CD4-positive, alpha-beta T cell treated with Interleukin-12 subunit alpha and Interleukin-12 subunit beta, for 1 hour (primary cell): ENCODE measurements at regions not wholly inside any gene's neighbourhood (a gene's known extent, or its start where the extent isn't known, plus 50 kb on each side); places are given as distances from the start of the nearest gene placed in this dataset.

ENCODE experiments used
- DNase-seq: peaks from one replicate; pipeline ENCODE4 v3.0.0-alpha.2; 2020

GRCh38 chr20:17856837-17857605 is 111.6 kb downstream of the SNX5 start:
- DNase-seq: no peak

- DNase-seq: no peak
These were observed 112.5 kb downstream of the SNX5 start for GRCh38 chr20:17856024-17856564.

GRCh38 chr20:17854307-17854903 is 114.2 kb downstream of the SNX5 start:
- DNase-seq: no peak

GRCh38 chr20:17852323-17852722 is 116.3 kb downstream of the SNX5 start:
- no peak for DNase-seq

GRCh38 chr20:17850684-17851026 is 117.9 kb downstream of the SNX5 start:
- no peak for DNase-seq

- no peak for DNase-seq
These were observed 118.5 kb downstream of the SNX5 start for GRCh38 chr20:17849901-17850683.

GRCh38 chr20:17849138-17849900 is 119.3 kb downstream of the SNX5 start:
- no peak for DNase-seq

GRCh38 chr20:17848249-17849048 is 120.1 kb downstream of the SNX5 start:
- DNase-seq: no peak

GRCh38 chr20:17845701-17846475 is 122.7 kb downstream of the SNX5 start:
- DNase-seq: peak; percentile 14

GRCh38 chr20:17844549-17845298 is 123.9 kb downstream of the SNX5 start:
- DNase-seq: no peak

- DNase-seq: no peak
These were observed 124.5 kb downstream of the SNX5 start for GRCh38 chr20:17844133-17844429.

GRCh38 chr20:17843246-17844132 is 125.1 kb downstream of the SNX5 start:
- DNase-seq: peak; percentile 15

- DNase-seq: no peak
These were observed 126.8 kb downstream of the SNX5 start for GRCh38 chr20:17841751-17842215.

- DNase-seq: no peak
These were observed 128.2 kb downstream of the SNX5 start for GRCh38 chr20:17840423-17840822.

GRCh38 chr20:17838921-17839320 is 129.7 kb downstream of the SNX5 start:
- DNase-seq: no peak

- no peak for DNase-seq
These were observed 131.4 kb downstream of the SNX5 start for GRCh38 chr20:17837179-17837578.

GRCh38 chr20:17836303-17836861 is 132.2 kb downstream of the SNX5 start:
- DNase-seq: no peak

GRCh38 chr20:17835934-17836300 is 132.7 kb downstream of the SNX5 start:
- no peak for DNase-seq

- no peak for DNase-seq
These were observed 133.2 kb downstream of the SNX5 start for GRCh38 chr20:17835240-17835933.
